Prostate gland (tissue), 2 donors: ENCODE measurements at regions not wholly inside any gene's neighbourhood (a gene's known extent, or its start where the extent isn't known, plus 50 kb on each side); places are given as distances from the start of the nearest gene placed in this dataset.

Experiments
- DNase-seq: peaks from one replicate; pipeline ENCODE4 v3.0.0-alpha.2; 2019; ENCODE audit warnings: low spot score
- H3K27ac ChIP-seq, 2 donors: fragments of 200-600 bp; sonication (generic); 2 replicates each; pipeline ENCODE4 v1.5.1; 2017 to 2019
- H3K27me3 ChIP-seq: fragments of 200-600 bp; sonication (generic); replicated peaks from 2 replicates; pipeline ENCODE4 v1.5.1; 2019; ENCODE audit not compliant: insufficient read depth
- H3K36me3 ChIP-seq, 2 donors: fragments of 200-600 bp; sonication (generic); 1 replicate in 1 of 2; 2 replicates in 1 of 2; pipeline versions ENCODE4 v1.5.1 to v1.8.1; 2017 to 2019
- H3K4me1 ChIP-seq: fragments of 200-600 bp; sonication (generic); replicated peaks from 2 replicates; pipeline ENCODE4 v1.5.1; 2019
- H3K4me3 ChIP-seq, 2 donors: fragments of 200-600 bp; sonication (generic); 2 replicates each; pipeline ENCODE4 v1.5.1; 2017 to 2019
- H3K9me3 ChIP-seq: fragments of 200-600 bp; sonication (generic); 2 replicates; pipeline ENCODE4 v1.5.1; 2017
- CTCF ChIP-seq, 4 experiments: fragments of 200-600 bp in 2 of 4; fragments of 450-650 bp in 2 of 4; sonication (generic) in 2 of 4; IDR thresholded peaks; 1 replicate in 3 of 4; 2 replicates in 1 of 4; pipeline ENCODE4 v1.5.1; 2016 to 2019; ENCODE audit warnings: antibody characterized with exemption in 4 of 4, mild to moderate bottlenecking in 2 of 4, moderate library complexity in 2 of 4
- POLR2A ChIP-seq: fragments of 450-650 bp; IDR thresholded peaks from one replicate; pipeline ENCODE4 v1.6.1; 2016; ENCODE audit warnings: antibody characterized with exemption, mild to moderate bottlenecking
- POLR2AphosphoS5 ChIP-seq: sonication (generic); formaldehyde crosslinking; IDR thresholded peaks from one replicate; pipeline ENCODE4 v1.6.1; 2017; ENCODE audit warnings: antibody characterized with exemption
- whole genome bisulfite sequencing: methylation state at CpG from one replicate; pipeline ENCODE4 v1.1.5; 2018; 5-methylcytosine and 5-hydroxymethylcytosine counted together
- intact Hi-C: fragments of 100-400 bp; cut with DNase I; formaldehyde crosslinking; loops from one replicate; pipeline ENCODE4 v1.14.2; 2022

GRCh38 chr7:18425838-18426445, 69.6 kb upstream of the HDAC9 start:
- H3K4me3 ChIP-seq, result no peak overlapping the region
- no peak overlapping the region for H3K27ac ChIP-seq
- no peaks in the 10 kb centered on the region for H3K36me3 ChIP-seq
- WGBS, result 81% methylated on average over 5 of the region's 5 CpGs
- H3K4me1 ChIP-seq, result no peaks in the 10 kb centered on the region
- DNase-seq, result no peak
- intact Hi-C loops, result no loop called here
- H3K27me3 ChIP-seq, result no peaks in the 10 kb centered on the region
- H3K9me3 ChIP-seq, result no peaks in the 10 kb centered on the region
- TF ChIP-seq POLR2A (no peak), CTCF (IDR thresholded peaks at IDR 0.05) (no peak), POLR2AphosphoS5 (no peak)

GRCh38 chr7:18426564-18427226, 68.9 kb upstream of the HDAC9 start:
- H3K9me3 ChIP-seq, result no peaks in the 10 kb centered on the region
- intact Hi-C loops, result no loop called here
- DNase-seq, result no peak
- WGBS, result 10% methylated on average over 1 of the region's 1 CpG
- peak overlapping the region in 1 of 2 donors; percentile 38 for H3K27ac ChIP-seq
- H3K4me3 ChIP-seq, result no peak overlapping the region
- no peaks in the 10 kb centered on the region for H3K27me3 ChIP-seq
- no peaks in the 10 kb centered on the region for H3K36me3 ChIP-seq
- TF ChIP-seq POLR2AphosphoS5 (peak; percentile 60), CTCF (IDR thresholded peaks at IDR 0.05) (no peak), POLR2A (no peak)
- no peaks in the 10 kb centered on the region for H3K4me1 ChIP-seq

- TF ChIP-seq CTCF (IDR thresholded peaks at IDR 0.05), result no peak
- no peak for TF ChIP-seq POLR2AphosphoS5
- no peak for TF ChIP-seq POLR2A
- intact Hi-C loops, result no loop called here
- WGBS, result 87% methylated on average over 3 of the region's 3 CpGs
- no peaks in the 10 kb centered on the region for H3K27me3 ChIP-seq
- DNase-seq, result no peak
- H3K36me3 ChIP-seq, result no peaks in the 10 kb centered on the region
- no peaks in the 10 kb centered on the region for H3K4me1 ChIP-seq
- H3K27ac ChIP-seq, result no peak overlapping the region
- no peaks in the 10 kb centered on the region for H3K9me3 ChIP-seq
- no peak overlapping the region for H3K4me3 ChIP-seq
Measured at GRCh38 chr7:18429547-18429946, 66.0 kb upstream of the HDAC9 start.

- WGBS, result 95% methylated on average over 2 of the region's 2 CpGs
- no peak for DNase-seq
- Histone ChIP-seq H3K36me3 (no peaks in the 10 kb centered on the region), H3K4me1 (no peaks in the 10 kb centered on the region), H3K4me3 (no peak overlapping the region), H3K27ac (no peak overlapping the region), H3K27me3 (no peaks in the 10 kb centered on the region), H3K9me3 (no peaks in the 10 kb centered on the region)
- TF ChIP-seq POLR2A (no peak), CTCF (IDR thresholded peaks at IDR 0.05) (no peak), POLR2AphosphoS5 (no peak)
- intact Hi-C loops, result no loop called here
Measured at GRCh38 chr7:18430810-18431209, 64.7 kb upstream of the HDAC9 start.

- H3K27ac ChIP-seq, result no peak overlapping the region
- H3K9me3 ChIP-seq, result no peaks in the 10 kb centered on the region
- no peaks in the 10 kb centered on the region for H3K36me3 ChIP-seq
- H3K27me3 ChIP-seq, result no peaks in the 10 kb centered on the region
- intact Hi-C loops, result no loop called here
- no peak overlapping the region for H3K4me3 ChIP-seq
- H3K4me1 ChIP-seq, result no peaks in the 10 kb centered on the region
- TF ChIP-seq POLR2A (no peak), POLR2AphosphoS5 (no peak), CTCF (IDR thresholded peaks at IDR 0.05) (no peak)
- WGBS, result 83% methylated on average over 6 of the region's 6 CpGs
- DNase-seq, result no peak
Measured at GRCh38 chr7:18434171-18434570, 61.4 kb upstream of the HDAC9 start.
